ENCODE measurements at regions not wholly inside any gene's neighbourhood (a gene's known extent, or its start where the extent isn't known, plus 50 kb on each side); places are given as distances from the start of the nearest gene placed in this dataset.

DNA sequence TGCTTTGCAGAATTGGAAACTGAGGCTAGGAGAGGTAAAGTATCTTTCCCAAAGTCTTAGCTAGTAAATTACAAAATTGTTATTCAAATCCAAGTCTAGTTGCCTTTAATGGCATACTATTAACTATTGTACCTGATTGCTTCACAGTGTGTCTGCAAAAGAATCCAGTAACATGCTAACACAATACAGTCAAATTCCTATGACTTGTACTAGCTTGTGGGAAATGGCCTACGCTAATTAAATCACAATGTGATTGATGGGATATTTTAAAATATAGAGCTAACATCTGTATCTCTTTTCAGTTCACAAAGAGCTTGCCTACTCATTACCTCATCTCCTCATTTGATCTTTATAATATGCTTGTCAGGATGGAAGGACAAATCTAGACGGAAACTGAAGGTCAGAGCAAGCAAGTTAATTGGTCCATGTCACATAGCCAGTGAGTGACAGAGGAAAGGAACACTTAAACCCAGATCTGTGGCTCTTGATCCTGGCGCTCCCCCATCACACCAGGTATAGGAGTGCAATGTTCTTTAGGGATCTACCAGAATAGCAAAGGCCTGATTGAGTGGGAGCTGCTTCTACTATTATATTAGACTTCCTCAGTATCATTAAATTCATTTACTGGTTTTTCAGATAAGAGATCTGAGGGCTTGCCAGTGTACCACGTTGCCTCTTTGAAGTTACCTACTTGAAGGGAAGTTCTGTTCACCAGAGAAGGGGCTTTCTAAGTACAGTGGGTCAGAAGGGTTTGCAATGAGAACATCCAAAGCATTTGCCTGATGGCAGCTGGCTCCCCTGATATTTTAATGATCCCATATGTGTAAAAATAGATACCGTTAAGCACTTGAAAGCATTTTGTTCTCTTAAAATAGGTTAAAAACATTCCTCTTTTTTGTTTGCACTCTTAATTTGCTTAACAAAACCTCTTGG is 213.6 kb upstream of the SESN3 start:
- ATAC-seq (ENCODE audit: insufficient read depth, low read depth) (no peak), DNase-seq (no peak)
- Histone ChIP-seq H3K4me1 (ENCODE audit: insufficient read depth, low read length) (no peaks in the 10 kb centered on the region), H3K27me3 (ENCODE audit: insufficient read depth, low read length, poor library complexity) (no peaks in the 10 kb centered on the region), H3K4me2 (ENCODE audit: insufficient read depth, low read length) (no peak overlapping the region), H3K79me2 (ENCODE audit: insufficient read depth, low read length) (no peaks in the 10 kb centered on the region), H3K9me3 (ENCODE audit: insufficient read depth, low read length, severe bottlenecking) (no peaks in the 10 kb centered on the region), H3K27ac (ENCODE audit: low read length) (no peak overlapping the region), H4K20me1 (ENCODE audit: insufficient read depth, low read length) (no peaks in the 10 kb centered on the region), H3K9ac (ENCODE audit: low read depth, low read length) (no peak overlapping the region), H2AFZ (ENCODE audit: low read depth, low read length) (no peak overlapping the region), H3K36me3 (ENCODE audit: insufficient read depth, low read length) (no peaks in the 10 kb centered on the region), H3K4me3 (ENCODE audit: low read depth in 1 of 2, low read length in 2 of 2) (no peak overlapping the region)
- no peak for TF ChIP-seq EZH2 (IDR thresholded peaks at IDR 0.05; ENCODE audit: borderline replicate concordance, low read depth, low read length, severe bottlenecking)
- TF ChIP-seq CTCF (IDR thresholded peaks at IDR 0.05; ENCODE audit: borderline replicate concordance, extremely low read depth, low read length, poor library complexity, severe bottlenecking), result no peak

GRCh38 chr11:95443386-95443785 is 212.4 kb upstream of the SESN3 start:
- Histone ChIP-seq H4K20me1 (ENCODE audit: insufficient read depth, low read length) (no peaks in the 10 kb centered on the region), H3K36me3 (ENCODE audit: insufficient read depth, low read length) (no peaks in the 10 kb centered on the region), H3K4me3 (ENCODE audit: low read depth in 1 of 2, low read length in 2 of 2) (no peak overlapping the region), H3K27ac (ENCODE audit: low read length) (no peak overlapping the region), H3K4me2 (ENCODE audit: insufficient read depth, low read length) (no peak overlapping the region), H3K9me3 (ENCODE audit: insufficient read depth, low read length, severe bottlenecking) (no peaks in the 10 kb centered on the region), H2AFZ (ENCODE audit: low read depth, low read length) (no peak overlapping the region), H3K4me1 (ENCODE audit: insufficient read depth, low read length) (no peaks in the 10 kb centered on the region), H3K79me2 (ENCODE audit: insufficient read depth, low read length) (no peaks in the 10 kb centered on the region), H3K9ac (ENCODE audit: low read depth, low read length) (no peak overlapping the region), H3K27me3 (ENCODE audit: insufficient read depth, low read length, poor library complexity) (no peaks in the 10 kb centered on the region)
- DNase-seq, result no peak
- no peak for ATAC-seq (ENCODE audit: insufficient read depth, low read depth)
- TF ChIP-seq CTCF (IDR thresholded peaks at IDR 0.05; ENCODE audit: borderline replicate concordance, extremely low read depth, low read length, poor library complexity, severe bottlenecking) (no peak), EZH2 (IDR thresholded peaks at IDR 0.05; ENCODE audit: borderline replicate concordance, low read depth, low read length, severe bottlenecking) (no peak)

- Histone ChIP-seq H3K79me2 (ENCODE audit: insufficient read depth, low read length) (no peaks in the 10 kb centered on the region), H3K9me3 (ENCODE audit: insufficient read depth, low read length, severe bottlenecking) (no peaks in the 10 kb centered on the region), H2AFZ (ENCODE audit: low read depth, low read length) (no peak overlapping the region), H3K4me3 (ENCODE audit: low read depth in 1 of 2, low read length in 2 of 2) (no peak overlapping the region), H3K27ac (ENCODE audit: low read length) (no peak overlapping the region), H3K4me2 (ENCODE audit: insufficient read depth, low read length) (no peak overlapping the region), H3K36me3 (ENCODE audit: insufficient read depth, low read length) (no peaks in the 10 kb centered on the region), H3K27me3 (ENCODE audit: insufficient read depth, low read length, poor library complexity) (no peaks in the 10 kb centered on the region), H3K9ac (ENCODE audit: low read depth, low read length) (no peak overlapping the region), H3K4me1 (ENCODE audit: insufficient read depth, low read length) (no peaks in the 10 kb centered on the region), H4K20me1 (ENCODE audit: insufficient read depth, low read length) (no peaks in the 10 kb centered on the region)
- ATAC-seq (ENCODE audit: insufficient read depth, low read depth), result no peak
- TF ChIP-seq EZH2 (IDR thresholded peaks at IDR 0.05; ENCODE audit: borderline replicate concordance, low read depth, low read length, severe bottlenecking), result no peak
- TF ChIP-seq CTCF (IDR thresholded peaks at IDR 0.05; ENCODE audit: borderline replicate concordance, extremely low read depth, low read length, poor library complexity, severe bottlenecking), result no peak
- DNase-seq, result no peak
Observed at GRCh38 chr11:95442531-95443050, 211.6 kb upstream of the SESN3 start.

All from DND-41 (cell line).